Vagina (tissue), 2 donors: ENCODE measurements at regions not wholly inside any gene's neighbourhood (a gene's known extent, or its start where the extent isn't known, plus 50 kb on each side); places are given as distances from the start of the nearest gene placed in this dataset.

Experiments
- CTCF ChIP-seq, 3 experiments: fragments of 450-650 bp in 2 of 3; fragments of 200-600 bp in 1 of 3; sonication (generic) in 1 of 3; IDR thresholded peaks; one replicate each; pipeline ENCODE4 v1.5.1; 2017 to 2019; ENCODE audit warnings: antibody characterized with exemption in 3 of 3, mild to moderate bottlenecking in 2 of 3, moderate library complexity in 2 of 3
- POLR2A ChIP-seq, 2 donors: fragments of 450-650 bp; IDR thresholded peaks; one replicate each; pipeline ENCODE4 v1.6.1; 2017; ENCODE audit warnings: antibody characterized with exemption in 2 of 2, mild to moderate bottlenecking in 2 of 2, moderate library complexity in 2 of 2

- TF ChIP-seq CTCF (IDR thresholded peaks at IDR 0.05) (no peak), POLR2A (IDR thresholded peaks at IDR 0.05) (no peak)
These were observed 286.1 kb upstream of the KCNJ16 start for GRCh38 chr17:69788957-69789356.
